ENCODE measurements at regions not wholly inside any gene's neighbourhood (a gene's known extent, or its start where the extent isn't known, plus 50 kb on each side); places are given as distances from the start of the nearest gene placed in this dataset.

DNA sequence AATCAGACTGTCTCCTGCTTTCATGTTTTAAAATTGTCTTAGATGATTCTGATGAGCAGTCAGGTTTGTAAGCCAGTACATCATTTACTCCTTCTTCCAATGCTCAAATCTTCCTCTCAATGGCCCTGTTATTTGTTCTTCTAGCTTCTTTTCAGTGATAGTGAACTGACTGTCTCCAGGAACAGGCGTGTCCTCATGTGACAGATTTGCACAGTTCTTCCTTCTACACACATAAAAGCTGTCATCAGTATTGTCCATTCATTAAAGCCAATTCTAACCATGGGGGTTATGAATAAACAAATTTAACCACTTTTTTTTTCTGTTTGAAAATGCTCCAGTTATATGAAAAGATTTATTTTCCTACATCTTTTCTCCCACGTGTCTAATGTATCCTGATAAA is 308.7 kb upstream of the SORCS1 start:
- Histone ChIP-seq H3K27ac (ENCODE audit: low read depth) (no peak overlapping the region), H3K4me1 (ENCODE audit: insufficient read depth) (no peaks in the 10 kb centered on the region), H3K4me3 (ENCODE audit: low read depth, low read length) (no peak overlapping the region), H3K36me3 (ENCODE audit: insufficient read depth) (no peaks in the 10 kb centered on the region)
- DNase-seq (ENCODE audit: extremely low spot score): no peak
- WGBS: 50% methylated on average over 2 of the region's 2 CpGs

DNA sequence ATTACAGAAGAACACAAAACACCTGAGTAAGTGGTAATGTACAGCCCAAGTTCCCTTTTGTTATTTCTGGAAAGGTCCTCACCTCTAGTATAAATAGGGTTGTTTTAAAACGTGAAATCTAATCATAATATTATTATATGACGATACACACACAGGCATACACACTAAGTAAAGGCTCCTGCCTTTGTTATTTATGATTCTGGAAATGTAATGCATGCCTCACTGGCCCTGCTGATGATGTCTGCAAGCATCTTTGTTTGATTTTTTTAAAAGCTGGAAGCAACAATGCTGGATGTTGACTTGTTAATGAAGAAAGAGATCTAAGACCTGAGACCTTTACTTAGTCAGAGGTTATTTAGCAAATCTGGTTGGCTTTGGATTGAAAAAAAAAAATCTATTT is 307.4 kb upstream of the SORCS1 start:
- DNase-seq (ENCODE audit: extremely low spot score): no peak
- no peaks in the 10 kb centered on the region for H3K4me1 ChIP-seq (ENCODE audit: insufficient read depth)
- no peak overlapping the region for H3K27ac ChIP-seq (ENCODE audit: low read depth)
- WGBS: 56% methylated on average over 2 of the region's 2 CpGs
- no peaks in the 10 kb centered on the region for H3K36me3 ChIP-seq (ENCODE audit: insufficient read depth)
- no peak overlapping the region for H3K4me3 ChIP-seq (ENCODE audit: low read depth, low read length)

DNA sequence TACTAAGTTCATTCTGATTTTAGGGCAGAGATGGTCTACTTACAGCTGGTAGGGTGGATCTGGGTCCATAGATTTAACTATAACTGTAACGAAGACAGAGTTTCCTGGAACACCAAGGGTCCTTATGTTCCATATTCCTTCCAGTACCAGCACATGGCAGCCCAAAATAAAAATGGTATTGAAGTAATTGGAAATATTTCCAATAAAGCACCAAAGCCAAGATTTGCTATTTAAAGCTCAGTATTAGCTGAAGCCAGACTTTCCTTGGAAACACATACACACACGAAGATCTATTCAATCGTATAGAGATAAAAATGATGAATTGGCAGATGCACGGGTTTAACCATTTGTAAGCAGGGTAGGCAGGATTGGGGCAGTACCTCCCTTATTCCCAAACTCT is 289.1 kb upstream of the SORCS1 start:
- no peak for DNase-seq (ENCODE audit: extremely low spot score)
- no peak overlapping the region for H3K27ac ChIP-seq (ENCODE audit: low read depth)
- no peaks in the 10 kb centered on the region for H3K4me1 ChIP-seq (ENCODE audit: insufficient read depth)
- 52% methylated on average over 4 of the region's 4 CpGs for WGBS
- H3K4me3 ChIP-seq (ENCODE audit: low read depth, low read length): no peak overlapping the region
- H3K36me3 ChIP-seq (ENCODE audit: insufficient read depth): no peaks in the 10 kb centered on the region

GRCh38 chr10:107451047-107451446 is 286.5 kb upstream of the SORCS1 start:
- Histone ChIP-seq H3K36me3 (ENCODE audit: insufficient read depth) (no peaks in the 10 kb centered on the region), H3K27ac (ENCODE audit: low read depth) (no peak overlapping the region), H3K4me3 (ENCODE audit: low read depth, low read length) (no peak overlapping the region), H3K4me1 (ENCODE audit: insufficient read depth) (no peaks in the 10 kb centered on the region)
- DNase-seq (ENCODE audit: extremely low spot score): no peak
- 74% methylated on average over 4 of the region's 4 CpGs for WGBS

DNA sequence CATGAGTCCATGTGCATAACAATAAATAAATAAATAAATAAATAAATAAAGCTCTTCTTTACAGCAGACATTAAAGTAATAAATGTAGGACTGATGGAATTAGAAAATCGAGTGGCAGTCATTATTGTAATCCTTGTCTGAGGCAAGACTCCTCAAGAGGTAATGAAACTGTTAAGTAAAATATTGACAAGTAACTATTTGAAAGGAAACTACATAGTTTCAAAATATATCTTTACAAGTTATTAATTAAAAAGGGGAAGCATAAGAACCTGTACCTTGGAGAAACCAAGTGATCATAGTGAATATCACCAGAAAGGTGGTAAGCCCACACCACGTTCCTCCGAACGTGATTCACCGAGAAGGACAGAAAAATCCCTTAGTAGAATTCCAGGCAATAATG is 285.6 kb upstream of the SORCS1 start:
- WGBS: 93% methylated on average over 5 of the region's 5 CpGs
- Histone ChIP-seq H3K36me3 (ENCODE audit: insufficient read depth) (no peaks in the 10 kb centered on the region), H3K4me1 (ENCODE audit: insufficient read depth) (no peaks in the 10 kb centered on the region), H3K27ac (ENCODE audit: low read depth) (no peak overlapping the region), H3K4me3 (ENCODE audit: low read depth, low read length) (no peak overlapping the region)
- no peak for DNase-seq (ENCODE audit: extremely low spot score)

GRCh38 chr10:107444443-107444842 is 279.9 kb upstream of the SORCS1 start:
- Histone ChIP-seq H3K27ac (ENCODE audit: low read depth) (no peak overlapping the region), H3K4me3 (ENCODE audit: low read depth, low read length) (no peak overlapping the region), H3K4me1 (ENCODE audit: insufficient read depth) (no peaks in the 10 kb centered on the region), H3K36me3 (ENCODE audit: insufficient read depth) (no peaks in the 10 kb centered on the region)
- no peak for DNase-seq (ENCODE audit: extremely low spot score)
- 89% methylated on average over 3 of the region's 3 CpGs for WGBS

- Histone ChIP-seq H3K4me3 (ENCODE audit: low read depth, low read length) (no peak overlapping the region), H3K36me3 (ENCODE audit: insufficient read depth) (no peaks in the 10 kb centered on the region), H3K27ac (ENCODE audit: low read depth) (no peak overlapping the region), H3K4me1 (ENCODE audit: insufficient read depth) (no peaks in the 10 kb centered on the region)
- DNase-seq (ENCODE audit: extremely low spot score): no peak
- WGBS: 68% methylated on average over 2 of the region's 2 CpGs
Observed at GRCh38 chr10:107443813-107444212, 279.3 kb upstream of the SORCS1 start.

- no peak for DNase-seq (ENCODE audit: extremely low spot score)
- H3K4me1 ChIP-seq (ENCODE audit: insufficient read depth): no peaks in the 10 kb centered on the region
- 1% methylated on average over 1 of the region's 1 CpG for WGBS
- H3K27ac ChIP-seq (ENCODE audit: low read depth): no peak overlapping the region
- H3K4me3 ChIP-seq (ENCODE audit: low read depth, low read length): no peak overlapping the region
- H3K36me3 ChIP-seq (ENCODE audit: insufficient read depth): no peaks in the 10 kb centered on the region
Observed at GRCh38 chr10:107443326-107443725, 278.8 kb upstream of the SORCS1 start.

DNA sequence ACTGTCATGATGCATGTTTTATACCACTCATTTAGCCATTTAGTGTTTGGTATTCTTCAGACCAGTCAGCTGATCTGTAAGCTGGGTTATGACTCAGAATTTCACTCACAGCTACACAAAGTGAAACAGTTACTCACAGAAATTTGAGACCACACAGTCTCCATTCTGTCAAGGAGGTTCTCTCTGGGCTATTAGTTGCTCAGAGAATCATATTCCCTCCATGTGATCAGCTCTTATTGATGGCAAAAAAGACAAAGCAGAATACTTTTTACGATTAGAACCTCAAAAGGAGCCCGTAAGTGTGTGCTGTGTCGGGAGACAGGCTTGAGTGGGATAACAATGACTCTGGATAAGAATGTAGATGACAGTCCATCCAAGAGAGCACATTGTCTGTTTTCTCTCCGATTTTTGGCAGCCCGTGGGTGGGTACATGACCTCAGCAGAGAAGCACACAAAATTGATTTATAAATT is 277.6 kb upstream of the SORCS1 start:
- no peak for DNase-seq (ENCODE audit: extremely low spot score)
- Histone ChIP-seq H3K27ac (ENCODE audit: low read depth) (no peak overlapping the region), H3K4me3 (ENCODE audit: low read depth, low read length) (no peak overlapping the region), H3K4me1 (ENCODE audit: insufficient read depth) (no peaks in the 10 kb centered on the region), H3K36me3 (ENCODE audit: insufficient read depth) (no peaks in the 10 kb centered on the region)
- WGBS: 64% methylated on average over 5 of the region's 5 CpGs

GRCh38 chr10:107440741-107441140 is 276.2 kb upstream of the SORCS1 start:
- no peaks in the 10 kb centered on the region for H3K36me3 ChIP-seq (ENCODE audit: insufficient read depth)
- H3K4me1 ChIP-seq (ENCODE audit: insufficient read depth): no peaks in the 10 kb centered on the region
- no peak for DNase-seq (ENCODE audit: extremely low spot score)
- no peak overlapping the region for H3K27ac ChIP-seq (ENCODE audit: low read depth)
- no peak overlapping the region for H3K4me3 ChIP-seq (ENCODE audit: low read depth, low read length)
- WGBS: 94% methylated on average over 5 of the region's 5 CpGs

DNA sequence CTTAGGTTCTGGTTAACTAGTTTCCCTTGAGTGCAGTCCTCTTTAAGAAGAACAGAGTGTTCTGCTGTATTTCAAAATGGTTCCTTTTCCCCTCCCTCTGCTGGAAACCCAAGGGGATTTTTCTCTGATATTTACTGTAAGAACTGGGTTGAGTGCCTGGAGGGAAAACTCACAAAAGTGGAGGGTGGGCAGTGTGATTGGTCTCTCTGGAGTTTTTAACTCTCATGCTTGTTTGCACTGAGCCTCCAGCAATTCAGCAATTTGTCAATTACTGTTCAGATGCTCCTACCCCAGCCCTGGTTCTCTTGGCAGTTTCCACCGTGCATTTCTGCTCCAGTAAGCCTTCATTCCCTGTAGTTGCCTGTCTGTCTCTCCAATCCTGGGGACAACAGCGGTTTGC is 273.4 kb upstream of the SORCS1 start:
- Histone ChIP-seq H3K27ac (ENCODE audit: low read depth) (no peak overlapping the region), H3K4me3 (ENCODE audit: low read depth, low read length) (no peak overlapping the region), H3K36me3 (ENCODE audit: insufficient read depth) (no peaks in the 10 kb centered on the region), H3K4me1 (ENCODE audit: insufficient read depth) (no peaks in the 10 kb centered on the region)
- WGBS: 76% methylated on average over 2 of the region's 2 CpGs
- no peak for DNase-seq (ENCODE audit: extremely low spot score)

DNA sequence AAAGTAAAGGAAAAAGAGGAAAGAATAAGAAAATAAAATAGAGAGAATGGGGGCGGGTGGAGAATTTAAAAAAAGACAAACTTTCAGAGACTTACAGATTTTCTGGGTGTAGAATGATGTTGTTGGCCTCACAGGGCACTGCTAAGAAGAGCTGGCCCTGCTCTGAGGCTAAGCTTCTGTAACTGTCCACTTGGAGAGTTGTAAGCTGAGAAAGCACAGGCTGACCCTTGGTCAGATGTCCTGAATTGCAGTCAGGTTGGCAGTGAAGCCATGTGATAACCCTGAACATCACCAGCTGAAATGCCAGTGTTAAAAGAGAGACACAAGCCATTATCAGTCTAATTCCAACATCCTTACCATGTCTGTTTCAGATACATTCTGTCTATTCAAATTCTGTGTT is 272.1 kb upstream of the SORCS1 start:
- no peak overlapping the region for H3K27ac ChIP-seq (ENCODE audit: low read depth)
- WGBS: 97% methylated on average over 1 of the region's 1 CpG
- no peak overlapping the region for H3K4me3 ChIP-seq (ENCODE audit: low read depth, low read length)
- no peak for DNase-seq (ENCODE audit: extremely low spot score)
- no peaks in the 10 kb centered on the region for H3K36me3 ChIP-seq (ENCODE audit: insufficient read depth)
- H3K4me1 ChIP-seq (ENCODE audit: insufficient read depth): no peaks in the 10 kb centered on the region

- 97% methylated on average over 5 of the region's 5 CpGs for WGBS
- no peaks in the 10 kb centered on the region for H3K4me1 ChIP-seq (ENCODE audit: insufficient read depth)
- H3K36me3 ChIP-seq (ENCODE audit: insufficient read depth): no peaks in the 10 kb centered on the region
- no peak for DNase-seq (ENCODE audit: extremely low spot score)
- H3K4me3 ChIP-seq (ENCODE audit: low read depth, low read length): no peak overlapping the region
- H3K27ac ChIP-seq (ENCODE audit: low read depth): no peak overlapping the region
Observed at GRCh38 chr10:107434854-107435253, 270.3 kb upstream of the SORCS1 start.

- no peak for DNase-seq (ENCODE audit: extremely low spot score)
- no peaks in the 10 kb centered on the region for H3K4me1 ChIP-seq (ENCODE audit: insufficient read depth)
- H3K27ac ChIP-seq (ENCODE audit: low read depth): no peak overlapping the region
- H3K36me3 ChIP-seq (ENCODE audit: insufficient read depth): no peaks in the 10 kb centered on the region
- 98% methylated on average over 1 of the region's 1 CpG for WGBS
- no peak overlapping the region for H3K4me3 ChIP-seq (ENCODE audit: low read depth, low read length)
Observed at GRCh38 chr10:107434201-107434600, 269.7 kb upstream of the SORCS1 start.

DNA sequence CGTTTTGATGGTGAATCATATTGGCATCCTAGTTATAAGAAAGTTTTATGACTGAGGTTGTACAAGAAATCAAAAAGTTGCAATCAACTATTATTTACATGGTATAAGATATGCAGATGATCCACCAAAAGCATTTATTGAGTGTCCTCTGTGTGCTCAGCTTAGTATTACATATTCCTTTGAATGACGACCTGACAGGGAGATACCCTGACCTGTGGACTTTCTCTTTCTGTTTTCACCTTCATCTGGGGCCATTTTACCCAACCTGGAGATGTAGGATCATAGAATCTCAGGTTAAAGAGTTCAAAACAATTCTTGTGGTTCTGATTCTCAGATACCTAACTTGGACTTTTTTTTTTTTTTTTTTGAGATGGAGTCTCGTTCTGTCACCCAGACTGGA is 269.1 kb upstream of the SORCS1 start:
- H3K27ac ChIP-seq (ENCODE audit: low read depth): no peak overlapping the region
- H3K36me3 ChIP-seq (ENCODE audit: insufficient read depth): no peaks in the 10 kb centered on the region
- H3K4me1 ChIP-seq (ENCODE audit: insufficient read depth): no peaks in the 10 kb centered on the region
- 90% methylated on average over 3 of the region's 3 CpGs for WGBS
- H3K4me3 ChIP-seq (ENCODE audit: low read depth, low read length): no peak overlapping the region
- DNase-seq (ENCODE audit: extremely low spot score): no peak

Data from urinary bladder (tissue), 3 donors.